ENCODE measurements at regions not wholly inside any gene's neighbourhood (a gene's known extent, or its start where the extent isn't known, plus 50 kb on each side); places are given as distances from the start of the nearest gene placed in this dataset.

DNA sequence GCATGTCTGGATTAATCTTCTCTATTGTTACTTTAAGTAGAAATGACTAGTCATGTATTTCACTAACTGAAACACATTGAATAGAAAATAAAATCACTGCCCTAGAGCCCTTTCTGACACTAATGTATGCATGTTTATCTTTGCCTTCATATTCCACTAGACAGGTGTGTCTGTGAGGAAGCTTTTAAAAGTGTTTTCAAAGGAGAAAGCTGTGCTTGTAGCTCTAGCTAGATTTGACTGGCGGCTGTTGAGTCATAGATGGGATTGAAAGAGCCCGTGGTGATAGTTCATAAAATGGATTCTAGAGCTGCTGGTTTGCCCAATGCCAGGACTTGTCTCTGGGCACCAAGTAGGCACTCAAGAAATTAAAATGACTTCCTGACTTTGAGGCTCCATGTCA is 189.0 kb upstream of the PIRT start:
- intact Hi-C loops (cut with DNase I; ENCODE audit: low total_unique reads): no loop called here
- TF ChIP-seq, protein P1, sequence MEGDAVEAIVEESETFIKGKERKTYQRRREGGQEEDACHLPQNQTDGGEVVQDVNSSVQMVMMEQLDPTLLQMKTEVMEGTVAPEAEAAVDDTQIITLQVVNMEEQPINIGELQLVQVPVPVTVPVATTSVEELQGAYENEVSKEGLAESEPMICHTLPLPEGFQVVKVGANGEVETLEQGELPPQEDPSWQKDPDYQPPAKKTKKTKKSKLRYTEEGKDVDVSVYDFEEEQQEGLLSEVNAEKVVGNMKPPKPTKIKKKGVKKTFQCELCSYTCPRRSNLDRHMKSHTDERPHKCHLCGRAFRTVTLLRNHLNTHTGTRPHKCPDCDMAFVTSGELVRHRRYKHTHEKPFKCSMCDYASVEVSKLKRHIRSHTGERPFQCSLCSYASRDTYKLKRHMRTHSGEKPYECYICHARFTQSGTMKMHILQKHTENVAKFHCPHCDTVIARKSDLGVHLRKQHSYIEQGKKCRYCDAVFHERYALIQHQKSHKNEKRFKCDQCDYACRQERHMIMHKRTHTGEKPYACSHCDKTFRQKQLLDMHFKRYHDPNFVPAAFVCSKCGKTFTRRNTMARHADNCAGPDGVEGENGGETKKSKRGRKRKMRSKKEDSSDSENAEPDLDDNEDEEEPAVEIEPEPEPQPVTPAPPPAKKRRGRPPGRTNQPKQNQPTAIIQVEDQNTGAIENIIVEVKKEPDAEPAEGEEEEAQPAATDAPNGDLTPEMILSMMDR (IDR thresholded peaks at IDR 0.05): no peak
- TF ChIP-seq POLR2AphosphoS5 (IDR thresholded peaks at IDR 0.05) (no peak), EP300 (IDR thresholded peaks at IDR 0.05; ENCODE audit: low read depth) (no peak), POLR2A (IDR thresholded peaks at IDR 0.05) (no peak)
- WGBS, 2 donors (ENCODE audit: low coverage in 1 of 2): 51 to 53% methylated on average over 2 of the region's 2 CpGs

DNA sequence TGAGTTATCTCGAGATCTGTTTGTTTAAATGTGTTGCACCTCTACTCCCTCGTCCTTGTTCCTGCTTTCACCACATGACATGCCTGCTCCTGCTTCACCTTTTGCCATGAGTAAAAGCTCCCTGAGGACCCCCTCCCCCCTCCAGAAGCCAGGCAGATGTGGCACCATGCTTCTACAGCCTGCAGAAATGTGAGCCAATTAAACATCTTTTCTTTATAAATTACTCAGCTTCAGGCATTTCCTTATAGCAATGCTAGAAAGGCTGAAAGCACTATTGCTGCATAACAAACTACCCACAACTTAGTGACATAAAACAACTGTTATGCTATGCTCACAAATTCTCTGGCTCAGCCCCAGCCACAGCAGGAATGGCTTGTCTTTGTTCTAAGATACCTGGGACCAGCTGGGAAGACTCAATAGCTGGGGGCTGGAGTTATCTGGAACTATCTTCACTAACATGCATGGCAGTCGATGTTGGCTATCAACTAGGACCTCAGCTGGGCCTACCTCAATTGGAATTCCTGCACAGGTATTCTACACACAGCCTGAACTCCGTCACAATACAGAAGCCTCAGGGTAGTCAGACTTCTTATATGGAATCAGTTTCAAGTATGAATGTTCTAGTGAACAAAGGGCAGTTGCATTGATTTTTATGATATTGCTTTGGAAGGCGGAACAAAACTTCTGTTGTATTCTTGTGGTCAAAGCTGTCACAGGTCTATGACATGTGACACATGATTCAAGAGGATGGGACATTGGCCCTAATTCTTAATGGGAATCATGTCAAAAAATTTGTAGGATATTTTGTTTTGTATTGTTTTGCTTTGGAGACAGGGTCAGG is 186.0 kb upstream of the PIRT start:
- in situ Hi-C loops (cut with MboI; ENCODE audit: low pct_ligation_motif_present in 1 of 4, low pct_unique_long_range_greater_than_20kb in 1 of 4, low sequenced_read_pairs in 3 of 4): loop anchor here in 1 of 4 donors (25.0 kb wide), 1 partner anchor 138 kb away; no protein-coding TSS in a partner anchor
- no peak overlapping the region for H3K27ac ChIP-seq
- no peaks in the 10 kb centered on the region for H3K36me3 ChIP-seq
- H3K4me3 ChIP-seq: no peak overlapping the region
- TF ChIP-seq, protein P1 (IDR thresholded peaks at IDR 0.05): no peak
- TF ChIP-seq EP300 (IDR thresholded peaks at IDR 0.05; ENCODE audit: low read depth) (no peak), POLR2AphosphoS5 (IDR thresholded peaks at IDR 0.05) (no peak), POLR2A (IDR thresholded peaks at IDR 0.05) (no peak)
- H3K27me3 ChIP-seq: no peaks in the 10 kb centered on the region
- intact Hi-C loops (cut with DNase I; ENCODE audit: low total_unique reads): no loop called here
- 13 to 36% methylated on average over 3 to 5 of the region's 5 CpGs for WGBS, 2 donors (ENCODE audit: low coverage in 1 of 2)
- no peaks in the 10 kb centered on the region for H3K9me3 ChIP-seq
- DNase-seq: no peak
- H3K4me1 ChIP-seq: peaks cover 0 to 6% (median 0%) of the 10 kb centered on the region in 4 donors

More for the DNA sequence above, 189.0 kb upstream of the PIRT start:
- Histone ChIP-seq H3K4me3 (no peak overlapping the region), H3K27me3 (no peaks in the 10 kb centered on the region), H3K36me3 (no peaks in the 10 kb centered on the region), H3K9me3 (no peaks in the 10 kb centered on the region), H3K27ac (no peak overlapping the region), H3K4me1 (peaks cover 0 to 6% (median 0%) of the 10 kb centered on the region in 4 donors)
- no peak for DNase-seq
- in situ Hi-C loops (cut with MboI; ENCODE audit: low pct_ligation_motif_present in 1 of 4, low pct_unique_long_range_greater_than_20kb in 1 of 4, low sequenced_read_pairs in 3 of 4): no loop called here

DNA sequence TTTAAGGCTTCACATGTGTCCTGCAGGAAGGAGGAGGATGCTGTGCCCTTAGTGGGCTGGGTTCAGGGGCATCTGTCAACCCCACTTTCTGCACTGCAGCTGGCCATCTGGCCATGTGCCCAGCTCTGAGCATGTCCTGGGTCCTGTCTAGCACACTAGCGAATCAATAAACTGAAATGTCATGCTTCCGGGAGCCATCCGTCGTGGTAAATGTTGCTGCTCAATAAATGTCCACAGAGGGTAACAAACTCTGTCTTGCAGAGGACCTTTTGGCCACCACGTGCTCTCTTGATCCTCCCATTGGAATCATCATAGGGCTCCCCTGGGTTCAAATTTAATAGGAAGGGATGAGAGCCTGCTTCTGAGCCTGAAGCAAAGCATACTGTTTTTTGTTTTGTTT is 168.6 kb upstream of the PIRT start:
- no peaks in the 10 kb centered on the region for H3K9me3 ChIP-seq
- no peak for TF ChIP-seq POLR2A (IDR thresholded peaks at IDR 0.05)
- TF ChIP-seq POLR2AphosphoS5 (IDR thresholded peaks at IDR 0.05): no peak
- TF ChIP-seq EP300 (IDR thresholded peaks at IDR 0.05; ENCODE audit: low read depth): no peak
- TF ChIP-seq, protein P1 (IDR thresholded peaks at IDR 0.05): no peak
- intact Hi-C loops (cut with DNase I; ENCODE audit: low total_unique reads) (no loop called here), in situ Hi-C loops (cut with MboI; ENCODE audit: low pct_ligation_motif_present in 1 of 4, low pct_unique_long_range_greater_than_20kb in 1 of 4, low sequenced_read_pairs in 3 of 4) (loop anchor here in 1 of 4 donors (25.0 kb wide), 1 partner anchor 156 kb away; no protein-coding TSS in a partner anchor)
- no peaks in the 10 kb centered on the region for H3K36me3 ChIP-seq
- no peaks in the 10 kb centered on the region for H3K4me1 ChIP-seq
- H3K27me3 ChIP-seq: no peaks in the 10 kb centered on the region
- 68% methylated on average over 5 of the region's 5 CpGs; no CpG with 5 or more reads in 1 of the 2 donors for WGBS, 2 donors (ENCODE audit: low coverage in 1 of 2)
- no peak overlapping the region for H3K27ac ChIP-seq
- H3K4me3 ChIP-seq: no peak overlapping the region
- DNase-seq: no peak

DNA sequence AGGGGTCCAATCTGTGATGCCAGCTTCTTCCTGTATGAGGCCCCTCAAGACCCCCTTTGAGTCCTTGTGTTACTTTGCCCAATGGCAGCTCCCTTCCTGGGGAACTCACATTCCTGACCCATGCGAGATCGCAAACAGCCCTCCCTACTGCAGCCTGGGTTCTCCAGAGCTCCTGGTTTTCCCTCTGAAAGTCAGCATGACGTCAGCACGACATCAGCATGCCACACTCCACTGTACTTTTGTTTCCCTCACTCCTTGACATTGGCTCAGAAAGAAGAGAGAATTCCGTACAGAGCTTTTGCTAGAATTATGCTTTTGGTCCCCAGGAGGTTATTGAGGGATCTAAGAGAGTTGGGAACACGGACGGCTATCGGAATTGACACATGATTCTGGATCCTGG is 168.1 kb upstream of the PIRT start:
- in situ Hi-C loops (cut with MboI; ENCODE audit: low pct_ligation_motif_present in 1 of 4, low pct_unique_long_range_greater_than_20kb in 1 of 4, low sequenced_read_pairs in 3 of 4): loop anchor here in 1 of 4 donors (25.0 kb wide), 1 partner anchor 156 kb away; no protein-coding TSS in a partner anchor

More for the DNA sequence above, 168.1 kb upstream of the PIRT start:
- TF ChIP-seq, protein P1 (IDR thresholded peaks at IDR 0.05): no peak
- no peak for TF ChIP-seq POLR2A (IDR thresholded peaks at IDR 0.05)
- TF ChIP-seq EP300 (IDR thresholded peaks at IDR 0.05; ENCODE audit: low read depth): no peak
- no peak for TF ChIP-seq POLR2AphosphoS5 (IDR thresholded peaks at IDR 0.05)
- WGBS, 2 donors (ENCODE audit: low coverage in 1 of 2): 60 to 84% methylated on average over 3 to 8 of the region's 8 CpGs
- Histone ChIP-seq H3K9me3 (no peaks in the 10 kb centered on the region), H3K4me3 (no peak overlapping the region), H3K27ac (no peak overlapping the region), H3K4me1 (no peaks in the 10 kb centered on the region), H3K27me3 (no peaks in the 10 kb centered on the region), H3K36me3 (no peaks in the 10 kb centered on the region)
- intact Hi-C loops (cut with DNase I; ENCODE audit: low total_unique reads): no loop called here
- DNase-seq: no peak

All from transverse colon (tissue), 4 donors.